ENCODE measurements at regions not wholly inside any gene's neighbourhood (a gene's known extent, or its start where the extent isn't known, plus 50 kb on each side); places are given as distances from the start of the nearest gene placed in this dataset.

- TF ChIP-seq KLF9 (tag by site-specific recombination; IDR thresholded peaks at IDR 0.05; ENCODE audit: low read depth) (no peak), ZNF473 (tag by site-specific recombination; IDR thresholded peaks at IDR 0.05) (no peak), REST (tag by site-specific recombination; IDR thresholded peaks at IDR 0.05) (no peak), ZBTB7A (tag by site-specific recombination; IDR thresholded peaks at IDR 0.05; ENCODE audit: low read depth) (no peak), ZBTB8A (tag by site-specific recombination; IDR thresholded peaks at IDR 0.05) (no peak)
- TF ChIP-seq, protein P1, sequence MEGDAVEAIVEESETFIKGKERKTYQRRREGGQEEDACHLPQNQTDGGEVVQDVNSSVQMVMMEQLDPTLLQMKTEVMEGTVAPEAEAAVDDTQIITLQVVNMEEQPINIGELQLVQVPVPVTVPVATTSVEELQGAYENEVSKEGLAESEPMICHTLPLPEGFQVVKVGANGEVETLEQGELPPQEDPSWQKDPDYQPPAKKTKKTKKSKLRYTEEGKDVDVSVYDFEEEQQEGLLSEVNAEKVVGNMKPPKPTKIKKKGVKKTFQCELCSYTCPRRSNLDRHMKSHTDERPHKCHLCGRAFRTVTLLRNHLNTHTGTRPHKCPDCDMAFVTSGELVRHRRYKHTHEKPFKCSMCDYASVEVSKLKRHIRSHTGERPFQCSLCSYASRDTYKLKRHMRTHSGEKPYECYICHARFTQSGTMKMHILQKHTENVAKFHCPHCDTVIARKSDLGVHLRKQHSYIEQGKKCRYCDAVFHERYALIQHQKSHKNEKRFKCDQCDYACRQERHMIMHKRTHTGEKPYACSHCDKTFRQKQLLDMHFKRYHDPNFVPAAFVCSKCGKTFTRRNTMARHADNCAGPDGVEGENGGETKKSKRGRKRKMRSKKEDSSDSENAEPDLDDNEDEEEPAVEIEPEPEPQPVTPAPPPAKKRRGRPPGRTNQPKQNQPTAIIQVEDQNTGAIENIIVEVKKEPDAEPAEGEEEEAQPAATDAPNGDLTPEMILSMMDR (tag by site-specific recombination; IDR thresholded peaks at IDR 0.05): no peak
Measured at GRCh38 chr5:122719991-122720746, 54.7 kb upstream of the SNX2 start.

Measured in HEK293 (cell line).